ENCODE measurements at regions not wholly inside any gene's neighbourhood (a gene's known extent, or its start where the extent isn't known, plus 50 kb on each side); places are given as distances from the start of the nearest gene placed in this dataset.

DNA sequence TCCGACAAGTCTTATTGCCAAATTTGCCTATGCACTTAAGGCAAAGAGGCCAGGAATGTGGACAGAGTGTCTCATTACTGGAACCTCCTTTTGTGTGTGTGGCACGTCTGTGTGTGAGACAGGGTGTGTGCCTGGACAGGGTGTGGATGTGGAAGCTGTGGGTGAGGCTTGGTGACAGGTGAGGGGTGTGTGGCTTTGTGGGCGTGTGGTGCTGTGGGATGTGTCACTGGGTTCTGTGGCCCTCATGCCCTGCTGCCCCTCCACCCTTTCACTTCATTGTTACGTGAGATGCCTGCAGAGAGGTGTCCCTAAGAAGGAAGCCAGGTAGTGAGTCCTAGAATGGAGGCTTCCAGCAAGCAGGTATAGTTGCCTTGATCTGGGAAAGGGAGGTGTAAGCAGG, 244.0 kb upstream of the CHRNA7 start:
- 97% methylated on average over 4 of the region's 4 CpGs for WGBS
- H3K36me3 ChIP-seq (ENCODE audit: insufficient read depth, low read length) = no peaks in the 10 kb centered on the region
- H3K4me3 ChIP-seq (ENCODE audit: low read length) = no peak overlapping the region
- peaks cover 20% of the 10 kb centered on the region for H3K4me1 ChIP-seq (ENCODE audit: insufficient read depth, low read length)
- H3K9ac ChIP-seq (ENCODE audit: low read depth, low read length) = no peak overlapping the region
- H3K9me3 ChIP-seq (ENCODE audit: insufficient read depth, low read depth, low read length) = no peaks in the 10 kb centered on the region
- H3K27me3 ChIP-seq (ENCODE audit: insufficient read depth, low read length) = no peaks in the 10 kb centered on the region
- no peak overlapping the region for H3K27ac ChIP-seq (ENCODE audit: low read depth, low read length)

DNA sequence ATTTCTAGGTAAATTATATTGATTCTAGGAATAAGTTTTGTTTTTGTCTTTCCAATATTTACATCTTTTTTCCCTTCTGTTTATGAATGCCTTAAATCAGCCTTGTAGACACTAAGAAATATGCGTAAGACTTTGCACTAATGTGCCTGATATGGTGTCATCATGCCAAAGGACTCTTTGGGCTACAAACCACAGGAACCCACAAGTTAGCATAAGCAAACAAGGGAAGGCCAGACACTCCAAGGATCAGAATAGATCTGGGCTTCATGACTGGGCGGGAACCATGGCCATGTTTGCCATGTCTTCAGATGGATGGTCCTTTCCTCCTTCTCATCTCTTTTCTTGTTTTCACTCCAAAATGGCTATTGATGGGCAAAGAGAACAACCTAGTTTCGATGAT, 242.2 kb upstream of the CHRNA7 start:
- H3K4me3 ChIP-seq (ENCODE audit: low read length) = no peak overlapping the region
- H3K27ac ChIP-seq (ENCODE audit: low read depth, low read length) = no peak overlapping the region
- H3K9me3 ChIP-seq (ENCODE audit: insufficient read depth, low read depth, low read length) = no peaks in the 10 kb centered on the region
- H3K36me3 ChIP-seq (ENCODE audit: insufficient read depth, low read length) = no peaks in the 10 kb centered on the region
- 83% methylated on average over 3 of the region's 3 CpGs for WGBS
- H3K4me1 ChIP-seq (ENCODE audit: insufficient read depth, low read length) = peaks cover 13% of the 10 kb centered on the region
- H3K9ac ChIP-seq (ENCODE audit: low read depth, low read length) = no peak overlapping the region
- no peaks in the 10 kb centered on the region for H3K27me3 ChIP-seq (ENCODE audit: insufficient read depth, low read length)

DNA sequence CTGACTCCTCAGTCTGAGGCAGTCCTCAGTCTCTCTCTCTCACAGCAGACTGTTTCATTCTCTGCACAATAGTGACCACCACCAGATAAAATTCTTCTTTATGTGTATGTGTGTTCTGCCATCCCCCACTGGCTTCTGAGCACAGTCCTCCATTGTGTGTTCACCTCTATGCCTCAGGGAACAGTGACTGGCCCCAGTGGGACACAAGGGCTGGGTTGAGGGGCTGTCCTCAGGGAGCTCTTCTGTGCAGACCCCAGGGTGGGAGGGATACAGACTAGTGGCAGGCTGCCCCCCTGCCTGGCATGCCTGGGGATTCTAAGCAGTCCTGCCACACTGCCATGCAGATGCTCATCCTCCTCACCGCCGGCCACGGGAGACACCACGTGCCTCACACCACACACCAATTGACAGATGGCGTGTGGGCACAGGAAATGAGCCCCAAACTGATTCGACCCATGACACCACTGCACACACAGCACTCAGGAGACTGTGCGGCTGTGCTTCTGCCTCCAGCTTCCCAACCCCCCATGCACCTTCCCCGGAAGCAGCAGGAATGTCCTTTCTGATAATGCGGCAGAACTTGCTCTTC, 237.6 kb upstream of the CHRNA7 start:
- no peaks in the 10 kb centered on the region for H3K27me3 ChIP-seq (ENCODE audit: insufficient read depth, low read length)
- H3K9me3 ChIP-seq (ENCODE audit: insufficient read depth, low read depth, low read length) = no peaks in the 10 kb centered on the region
- 95% methylated on average over 9 of the region's 9 CpGs for WGBS
- no peaks in the 10 kb centered on the region for H3K36me3 ChIP-seq (ENCODE audit: insufficient read depth, low read length)
- H3K27ac ChIP-seq (ENCODE audit: low read depth, low read length) = no peak overlapping the region
- no peak overlapping the region for H3K4me3 ChIP-seq (ENCODE audit: low read length)
- no peaks in the 10 kb centered on the region for H3K4me1 ChIP-seq (ENCODE audit: insufficient read depth, low read length)
- no peak overlapping the region for H3K9ac ChIP-seq (ENCODE audit: low read depth, low read length)

DNA sequence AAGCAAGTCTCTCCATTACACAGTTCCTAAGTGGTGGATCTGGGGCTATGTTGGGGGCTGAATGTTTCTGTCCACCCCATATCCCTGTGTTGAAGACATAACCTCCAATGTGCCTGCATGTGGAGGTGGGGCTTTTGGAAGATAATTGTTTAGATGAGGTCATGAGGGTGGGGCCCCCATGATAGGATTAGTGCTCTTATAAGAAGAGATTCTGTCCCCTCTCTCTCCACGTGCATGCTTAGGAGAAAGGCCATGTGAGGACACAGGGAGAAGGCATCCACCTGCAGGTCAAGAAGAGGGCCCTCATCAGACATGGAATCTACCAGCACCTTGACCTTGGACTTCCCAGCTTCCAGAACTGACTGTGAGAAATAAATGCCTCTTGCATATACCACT, 231.0 kb upstream of the CHRNA7 start:
- Histone ChIP-seq H3K9ac (ENCODE audit: low read depth, low read length) (no peak overlapping the region), H3K4me3 (ENCODE audit: low read length) (no peak overlapping the region), H3K36me3 (ENCODE audit: insufficient read depth, low read length) (no peaks in the 10 kb centered on the region), H3K4me1 (ENCODE audit: insufficient read depth, low read length) (no peaks in the 10 kb centered on the region), H3K27me3 (ENCODE audit: insufficient read depth, low read length) (no peaks in the 10 kb centered on the region), H3K9me3 (ENCODE audit: insufficient read depth, low read depth, low read length) (no peaks in the 10 kb centered on the region), H3K27ac (ENCODE audit: low read depth, low read length) (no peak overlapping the region)
- WGBS = 88% methylated on average over 1 of the region's 1 CpG

DNA sequence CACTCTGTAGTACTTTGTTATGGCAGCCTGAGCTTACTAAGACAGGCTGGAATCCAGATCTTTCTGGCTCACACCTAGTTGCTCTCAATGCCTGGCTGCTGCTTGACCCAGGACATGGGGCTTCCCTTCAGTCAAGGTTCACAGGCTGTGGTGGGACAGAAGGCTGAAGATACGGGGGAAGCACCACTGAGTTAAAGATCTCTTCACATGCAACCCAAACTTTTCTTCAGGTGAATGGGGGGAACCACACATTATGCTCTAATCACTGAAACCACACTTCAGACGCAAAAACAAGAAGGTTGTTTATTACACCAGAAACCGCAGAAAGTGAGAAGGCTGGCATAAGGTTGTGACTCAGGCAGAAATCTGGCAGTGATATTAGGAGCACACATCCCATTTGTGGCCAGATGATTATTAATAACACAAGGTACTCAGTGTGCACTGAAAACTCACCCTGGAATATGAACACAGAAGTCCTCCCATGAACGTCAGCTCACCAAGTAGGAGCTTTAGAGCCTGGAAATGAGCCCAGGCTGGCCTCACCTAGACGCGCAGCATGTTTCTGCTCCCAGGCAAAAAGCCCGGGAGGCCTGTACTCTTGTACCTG, 230.5 kb upstream of the CHRNA7 start:
- H3K36me3 ChIP-seq (ENCODE audit: insufficient read depth, low read length) = no peaks in the 10 kb centered on the region
- H3K9me3 ChIP-seq (ENCODE audit: insufficient read depth, low read depth, low read length) = no peaks in the 10 kb centered on the region
- no peak overlapping the region for H3K9ac ChIP-seq (ENCODE audit: low read depth, low read length)
- no peaks in the 10 kb centered on the region for H3K4me1 ChIP-seq (ENCODE audit: insufficient read depth, low read length)
- no peak overlapping the region for H3K4me3 ChIP-seq (ENCODE audit: low read length)
- WGBS = 97% methylated on average over 7 of the region's 7 CpGs
- no peak overlapping the region for H3K27ac ChIP-seq (ENCODE audit: low read depth, low read length)
- H3K27me3 ChIP-seq (ENCODE audit: insufficient read depth, low read length) = no peaks in the 10 kb centered on the region

DNA sequence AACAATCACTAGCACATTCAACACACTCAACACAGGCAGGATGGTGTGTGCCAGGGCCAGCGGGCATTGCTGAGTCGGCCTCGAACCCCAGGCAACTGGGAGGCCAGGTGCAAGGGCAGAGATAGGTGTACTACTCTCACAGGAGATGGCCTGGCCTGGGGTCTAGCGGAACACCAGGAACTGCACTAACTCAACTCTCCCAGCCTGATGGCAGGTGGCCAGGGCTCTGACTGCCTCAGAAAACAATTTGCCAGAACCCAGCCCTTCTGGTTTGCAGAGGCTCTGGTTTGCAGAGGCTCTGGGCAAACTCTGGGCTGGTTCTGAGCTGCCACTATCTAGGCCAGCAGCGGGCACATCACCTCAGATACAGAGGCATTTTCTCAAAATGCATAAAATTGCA, 229.2 kb upstream of the CHRNA7 start:
- H3K27ac ChIP-seq (ENCODE audit: low read depth, low read length) = no peak overlapping the region
- H3K9me3 ChIP-seq (ENCODE audit: insufficient read depth, low read depth, low read length) = no peaks in the 10 kb centered on the region
- no peaks in the 10 kb centered on the region for H3K4me1 ChIP-seq (ENCODE audit: insufficient read depth, low read length)
- H3K27me3 ChIP-seq (ENCODE audit: insufficient read depth, low read length) = no peaks in the 10 kb centered on the region
- WGBS = 95% methylated on average over 5 of the region's 5 CpGs
- no peaks in the 10 kb centered on the region for H3K36me3 ChIP-seq (ENCODE audit: insufficient read depth, low read length)
- no peak overlapping the region for H3K9ac ChIP-seq (ENCODE audit: low read depth, low read length)
- H3K4me3 ChIP-seq (ENCODE audit: low read length) = no peak overlapping the region

DNA sequence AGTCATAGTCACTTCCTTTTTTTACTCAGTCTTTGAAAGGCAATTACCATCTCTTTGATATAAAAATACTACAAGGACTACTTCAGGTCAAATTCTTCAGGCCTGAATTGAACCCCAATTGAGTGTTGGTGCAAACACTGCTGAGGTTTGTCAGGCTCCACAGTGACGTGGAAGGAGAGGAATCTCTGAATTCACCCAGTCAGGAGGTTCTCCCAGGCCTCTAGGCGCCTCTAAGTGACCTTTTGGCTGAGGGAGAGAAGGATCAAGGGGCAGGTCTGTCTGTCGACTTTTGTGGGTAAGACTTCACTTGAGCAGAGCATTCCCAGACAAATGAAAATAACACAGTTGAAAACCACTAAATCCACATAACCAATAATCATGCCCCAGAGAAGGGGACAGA, 227.6 kb upstream of the CHRNA7 start:
- WGBS = 94% methylated on average over 3 of the region's 3 CpGs
- no peak overlapping the region for H3K27ac ChIP-seq (ENCODE audit: low read depth, low read length)
- no peak overlapping the region for H3K9ac ChIP-seq (ENCODE audit: low read depth, low read length)
- H3K4me1 ChIP-seq (ENCODE audit: insufficient read depth, low read length) = no peaks in the 10 kb centered on the region
- H3K4me3 ChIP-seq (ENCODE audit: low read length) = no peak overlapping the region
- no peaks in the 10 kb centered on the region for H3K9me3 ChIP-seq (ENCODE audit: insufficient read depth, low read depth, low read length)
- H3K36me3 ChIP-seq (ENCODE audit: insufficient read depth, low read length) = no peaks in the 10 kb centered on the region
- H3K27me3 ChIP-seq (ENCODE audit: insufficient read depth, low read length) = no peaks in the 10 kb centered on the region

DNA sequence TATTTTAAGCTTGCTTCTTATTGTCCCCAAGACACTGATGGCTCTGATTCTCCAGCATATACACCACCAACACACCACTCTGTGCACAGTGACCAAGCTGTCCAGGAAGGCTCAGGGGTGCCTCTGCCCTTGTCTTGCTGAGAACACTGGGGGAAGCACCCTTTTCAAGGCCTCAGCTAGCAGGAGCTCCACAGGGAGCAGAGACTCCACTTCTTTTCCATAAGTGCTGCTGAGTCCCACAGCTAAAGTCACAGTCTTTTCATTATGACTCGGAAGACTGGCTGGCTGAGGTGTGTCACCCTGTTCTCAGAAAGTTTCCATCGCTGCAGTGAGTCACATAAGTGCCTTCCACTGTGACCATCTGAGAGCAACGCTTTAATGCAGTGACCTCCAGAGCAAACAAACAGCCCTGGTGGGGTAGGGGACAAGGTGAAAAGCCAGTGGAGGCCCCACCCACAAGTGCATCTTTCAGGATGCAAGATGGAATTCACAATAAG, 226.9 kb upstream of the CHRNA7 start:
- H3K4me1 ChIP-seq (ENCODE audit: insufficient read depth, low read length) = no peaks in the 10 kb centered on the region
- H3K9ac ChIP-seq (ENCODE audit: low read depth, low read length) = no peak overlapping the region
- 82% methylated on average over 3 of the region's 3 CpGs for WGBS
- no peak overlapping the region for H3K27ac ChIP-seq (ENCODE audit: low read depth, low read length)
- no peaks in the 10 kb centered on the region for H3K27me3 ChIP-seq (ENCODE audit: insufficient read depth, low read length)
- no peaks in the 10 kb centered on the region for H3K36me3 ChIP-seq (ENCODE audit: insufficient read depth, low read length)
- no peaks in the 10 kb centered on the region for H3K9me3 ChIP-seq (ENCODE audit: insufficient read depth, low read depth, low read length)
- no peak overlapping the region for H3K4me3 ChIP-seq (ENCODE audit: low read length)

DNA sequence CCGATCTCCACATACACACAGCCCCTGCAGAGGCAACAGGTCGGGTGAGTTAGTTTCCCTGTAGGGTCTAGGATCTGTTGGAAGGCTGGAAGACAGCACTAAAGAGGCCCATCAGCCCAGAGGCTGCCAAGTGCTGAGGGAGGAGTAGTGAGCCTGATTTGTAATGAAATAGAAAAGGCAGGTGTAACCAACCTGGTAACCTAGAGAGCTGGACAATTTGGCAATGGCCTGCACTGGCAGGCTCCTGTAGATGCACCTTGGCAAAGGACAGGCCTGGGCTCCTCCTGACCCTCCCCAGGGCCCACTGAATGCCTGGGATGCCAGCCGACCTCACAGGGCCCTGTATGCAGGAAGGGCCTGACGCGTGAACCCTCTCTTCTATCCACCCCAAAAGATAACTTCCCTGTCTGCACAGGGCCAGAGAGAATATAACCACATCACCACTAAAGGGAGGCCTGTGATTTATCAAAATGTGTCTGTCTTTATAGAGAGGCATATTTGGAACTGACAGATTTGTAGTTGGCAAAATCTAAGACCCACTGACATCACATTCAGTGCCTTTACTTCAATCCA, 225.1 kb upstream of the CHRNA7 start:
- Histone ChIP-seq H3K27me3 (ENCODE audit: insufficient read depth, low read length) (no peaks in the 10 kb centered on the region), H3K36me3 (ENCODE audit: insufficient read depth, low read length) (no peaks in the 10 kb centered on the region), H3K9me3 (ENCODE audit: insufficient read depth, low read depth, low read length) (no peaks in the 10 kb centered on the region), H3K4me3 (ENCODE audit: low read length) (no peak overlapping the region), H3K4me1 (ENCODE audit: insufficient read depth, low read length) (no peaks in the 10 kb centered on the region), H3K9ac (ENCODE audit: low read depth, low read length) (no peak overlapping the region), H3K27ac (ENCODE audit: low read depth, low read length) (no peak overlapping the region)
- 88% methylated on average over 5 of the region's 5 CpGs for WGBS

DNA sequence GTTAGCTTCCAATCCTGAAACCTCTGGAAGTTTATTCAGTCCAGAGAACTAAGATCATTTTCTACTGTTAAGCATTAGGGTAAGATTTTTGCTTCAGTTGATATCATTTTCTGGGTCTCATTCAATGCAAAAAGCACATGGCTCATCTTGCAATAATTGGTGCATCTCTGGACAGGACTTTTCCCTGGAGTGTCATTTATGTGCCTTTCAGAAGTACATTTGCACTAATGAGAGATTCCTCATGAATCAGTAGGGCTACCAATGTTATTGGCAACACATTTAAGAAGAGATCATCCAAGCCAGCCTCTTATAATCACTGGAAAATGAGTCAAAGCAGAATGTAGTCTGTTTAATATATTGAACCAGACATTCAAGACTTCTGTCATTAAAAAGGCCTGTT, 224.2 kb upstream of the CHRNA7 start:
- no peaks in the 10 kb centered on the region for H3K36me3 ChIP-seq (ENCODE audit: insufficient read depth, low read length)
- H3K9ac ChIP-seq (ENCODE audit: low read depth, low read length) = no peak overlapping the region
- no peaks in the 10 kb centered on the region for H3K27me3 ChIP-seq (ENCODE audit: insufficient read depth, low read length)
- no peaks in the 10 kb centered on the region for H3K4me1 ChIP-seq (ENCODE audit: insufficient read depth, low read length)
- H3K4me3 ChIP-seq (ENCODE audit: low read length) = no peak overlapping the region
- H3K27ac ChIP-seq (ENCODE audit: low read depth, low read length) = no peak overlapping the region
- no peaks in the 10 kb centered on the region for H3K9me3 ChIP-seq (ENCODE audit: insufficient read depth, low read depth, low read length)

DNA sequence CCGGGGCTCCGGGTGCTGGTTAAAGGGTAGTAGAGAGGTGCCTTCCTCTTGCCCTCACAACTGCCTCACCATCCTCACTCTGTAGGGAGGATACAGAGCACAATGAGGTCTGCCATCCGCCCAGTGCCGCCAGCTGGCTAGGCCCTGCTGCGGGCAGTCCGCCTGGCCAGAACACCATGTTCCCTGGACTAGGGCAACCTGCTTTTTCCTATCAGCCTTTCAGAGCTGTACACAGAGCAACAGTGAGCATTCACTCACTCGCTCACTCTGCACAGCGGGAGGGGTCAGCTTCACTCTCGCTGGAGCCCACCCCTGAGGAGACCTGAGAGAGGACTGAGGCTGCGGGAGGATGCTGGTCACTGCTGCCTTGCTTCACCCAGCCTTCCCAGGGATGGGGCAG, 218.7 kb upstream of the CHRNA7 start:
- no peak overlapping the region for H3K27ac ChIP-seq (ENCODE audit: low read depth, low read length)
- no peaks in the 10 kb centered on the region for H3K4me1 ChIP-seq (ENCODE audit: insufficient read depth, low read length)
- H3K36me3 ChIP-seq (ENCODE audit: insufficient read depth, low read length) = no peaks in the 10 kb centered on the region
- H3K9me3 ChIP-seq (ENCODE audit: insufficient read depth, low read depth, low read length) = no peaks in the 10 kb centered on the region
- WGBS = 96% methylated on average over 10 of the region's 10 CpGs
- H3K9ac ChIP-seq (ENCODE audit: low read depth, low read length) = no peak overlapping the region
- no peaks in the 10 kb centered on the region for H3K27me3 ChIP-seq (ENCODE audit: insufficient read depth, low read length)
- H3K4me3 ChIP-seq (ENCODE audit: low read length) = no peak overlapping the region
